ENCODE measurements at regions not wholly inside any gene's neighbourhood (a gene's known extent, or its start where the extent isn't known, plus 50 kb on each side); places are given as distances from the start of the nearest gene placed in this dataset.

DNA sequence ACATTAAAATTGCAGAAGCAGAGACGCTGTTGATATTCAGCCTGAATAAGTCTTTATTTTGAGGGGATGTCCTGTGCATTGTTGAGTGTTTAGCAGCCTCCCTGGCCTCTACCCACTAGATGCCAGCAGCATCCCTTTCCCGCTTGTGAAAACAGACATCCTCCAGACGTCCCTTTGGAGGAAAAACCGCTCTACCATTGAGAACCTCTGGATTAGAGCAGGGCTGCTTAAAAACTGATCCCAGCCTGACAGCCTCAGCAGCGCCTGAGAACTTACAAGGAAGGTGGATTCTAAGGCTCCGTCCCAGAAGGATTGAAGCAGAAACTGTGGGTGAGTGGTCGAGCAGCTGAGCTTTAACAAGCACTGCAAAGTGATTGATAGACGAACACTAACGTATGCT is 349.7 kb downstream of the CYRIA start:
- ATAC-seq, result no peak
- WGBS, 2 donors (ENCODE audit: low coverage in 1 of 2), result 53 to 80% methylated on average over 5 to 9 of the region's 9 CpGs
- no peak overlapping the region for H3K4me3 ChIP-seq
- H3K27me3 ChIP-seq, result no peaks in the 10 kb centered on the region
- H3K36me3 ChIP-seq, result no peaks in the 10 kb centered on the region
- no peaks in the 10 kb centered on the region for H3K4me1 ChIP-seq
- TF ChIP-seq, protein P1, sequence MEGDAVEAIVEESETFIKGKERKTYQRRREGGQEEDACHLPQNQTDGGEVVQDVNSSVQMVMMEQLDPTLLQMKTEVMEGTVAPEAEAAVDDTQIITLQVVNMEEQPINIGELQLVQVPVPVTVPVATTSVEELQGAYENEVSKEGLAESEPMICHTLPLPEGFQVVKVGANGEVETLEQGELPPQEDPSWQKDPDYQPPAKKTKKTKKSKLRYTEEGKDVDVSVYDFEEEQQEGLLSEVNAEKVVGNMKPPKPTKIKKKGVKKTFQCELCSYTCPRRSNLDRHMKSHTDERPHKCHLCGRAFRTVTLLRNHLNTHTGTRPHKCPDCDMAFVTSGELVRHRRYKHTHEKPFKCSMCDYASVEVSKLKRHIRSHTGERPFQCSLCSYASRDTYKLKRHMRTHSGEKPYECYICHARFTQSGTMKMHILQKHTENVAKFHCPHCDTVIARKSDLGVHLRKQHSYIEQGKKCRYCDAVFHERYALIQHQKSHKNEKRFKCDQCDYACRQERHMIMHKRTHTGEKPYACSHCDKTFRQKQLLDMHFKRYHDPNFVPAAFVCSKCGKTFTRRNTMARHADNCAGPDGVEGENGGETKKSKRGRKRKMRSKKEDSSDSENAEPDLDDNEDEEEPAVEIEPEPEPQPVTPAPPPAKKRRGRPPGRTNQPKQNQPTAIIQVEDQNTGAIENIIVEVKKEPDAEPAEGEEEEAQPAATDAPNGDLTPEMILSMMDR (IDR thresholded peaks at IDR 0.05), result no peak
- TF ChIP-seq POLR2A (IDR thresholded peaks at IDR 0.05) (no peak), POLR2AphosphoS5 (IDR thresholded peaks at IDR 0.05) (no peak)
- no peaks in the 10 kb centered on the region for H3K9me3 ChIP-seq
- no peak overlapping the region for H3K27ac ChIP-seq

DNA sequence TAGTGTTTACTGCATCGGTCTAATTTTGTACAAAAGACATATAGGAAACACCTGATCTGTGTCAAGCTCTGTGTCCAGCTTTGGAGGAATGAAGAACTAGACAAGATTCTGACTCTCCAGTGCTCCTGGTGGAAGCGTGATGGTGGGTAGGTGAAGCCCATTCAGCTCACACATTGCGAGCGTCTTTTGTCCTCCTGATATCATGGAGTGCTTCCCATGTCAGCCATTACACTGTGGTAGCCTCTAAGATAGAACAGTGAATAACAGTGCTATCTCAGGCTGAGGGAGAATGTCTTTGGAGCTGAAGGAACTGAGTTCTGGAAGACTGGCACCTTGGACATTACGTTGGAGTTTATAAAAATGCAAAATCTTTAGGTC is 350.2 kb downstream of the CYRIA start:
- ATAC-seq, result no peak
- no peak for TF ChIP-seq POLR2A (IDR thresholded peaks at IDR 0.05)
- no peak for TF ChIP-seq POLR2AphosphoS5 (IDR thresholded peaks at IDR 0.05)
- TF ChIP-seq, protein P1 (IDR thresholded peaks at IDR 0.05), result no peak
- TF ChIP-seq EP300 (IDR thresholded peaks at IDR 0.05), result no peak

DNA sequence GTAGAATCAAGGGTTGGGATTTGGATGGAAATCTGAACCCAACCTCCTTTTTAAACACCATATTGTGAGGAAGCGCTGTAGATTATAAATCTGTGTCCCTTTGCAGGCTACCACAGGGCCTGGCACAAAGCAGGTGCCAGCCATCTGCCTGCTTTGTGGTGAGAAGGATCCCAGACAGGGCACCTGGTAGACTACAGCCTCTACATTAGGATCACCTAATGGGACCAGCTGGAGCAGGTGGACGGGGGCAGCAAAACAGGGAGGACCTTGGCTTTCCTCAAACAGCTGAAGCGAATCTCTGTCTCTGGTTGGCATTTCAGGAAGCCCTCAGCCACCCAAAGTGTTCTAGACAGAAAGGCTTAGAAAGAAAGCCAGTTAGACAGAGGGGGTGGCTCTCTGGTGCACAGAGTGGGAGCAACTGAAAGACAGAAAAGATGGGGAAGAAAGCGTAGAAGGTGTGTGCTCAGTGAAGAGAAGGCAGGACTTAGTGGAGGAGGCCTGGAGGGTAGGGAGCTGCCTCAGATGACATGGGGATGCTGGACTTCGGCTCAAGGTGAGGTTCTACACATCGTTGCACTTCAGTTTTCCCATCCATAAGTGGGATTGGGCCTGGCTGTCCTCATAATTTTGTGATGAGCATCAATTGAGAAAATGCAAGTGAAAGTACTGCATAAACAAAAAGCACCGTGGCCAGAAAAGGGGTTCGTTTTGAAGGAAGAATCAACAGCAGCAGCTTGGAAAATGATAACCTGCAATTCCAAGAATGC is 350.8 kb downstream of the CYRIA start:
- Histone ChIP-seq H3K27me3 (no peaks in the 10 kb centered on the region), H3K27ac (no peak overlapping the region), H3K4me3 (no peak overlapping the region), H3K36me3 (no peaks in the 10 kb centered on the region), H3K4me1 (no peaks in the 10 kb centered on the region), H3K9me3 (no peaks in the 10 kb centered on the region)
- ATAC-seq, result no peak
- 73 to 85% methylated on average over 6 of the region's 8 CpGs for WGBS, 2 donors (ENCODE audit: low coverage in 1 of 2)
- TF ChIP-seq POLR2A (IDR thresholded peaks at IDR 0.05) (no peak), EP300 (IDR thresholded peaks at IDR 0.05) (no peak), POLR2AphosphoS5 (IDR thresholded peaks at IDR 0.05) (no peak)
- TF ChIP-seq, protein P1 (IDR thresholded peaks at IDR 0.05), result no peak

More for the DNA sequence above, 350.2 kb downstream of the CYRIA start:
- no peaks in the 10 kb centered on the region for H3K9me3 ChIP-seq
- H3K27ac ChIP-seq, result no peak overlapping the region
- no peaks in the 10 kb centered on the region for H3K27me3 ChIP-seq
- H3K36me3 ChIP-seq, result no peaks in the 10 kb centered on the region
- H3K4me1 ChIP-seq, result no peaks in the 10 kb centered on the region
- no peak overlapping the region for H3K4me3 ChIP-seq
- WGBS, 2 donors (ENCODE audit: low coverage in 1 of 2), result 62 to 71% methylated on average over 5 of the region's 5 CpGs

DNA sequence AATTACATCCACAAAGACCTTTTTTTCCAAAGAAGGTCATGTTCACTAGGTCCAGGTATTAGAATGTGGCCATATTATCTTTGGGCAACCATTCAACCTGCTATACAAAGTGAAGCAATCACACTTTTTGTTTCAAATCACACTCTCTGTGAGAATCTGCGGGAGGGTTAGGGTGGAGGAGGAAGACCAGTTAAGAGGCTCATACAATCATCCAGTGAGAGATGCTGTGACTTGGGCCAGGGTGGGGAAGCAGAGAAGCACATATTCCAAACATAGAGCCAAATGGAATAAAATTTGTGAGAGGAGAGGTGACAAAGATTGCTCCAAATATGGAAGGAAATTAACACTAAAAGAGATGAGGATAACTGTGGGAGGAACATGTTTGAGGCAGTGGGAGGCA is 351.6 kb downstream of the CYRIA start:
- H3K4me3 ChIP-seq, result no peak overlapping the region

More for the DNA sequence above, 351.6 kb downstream of the CYRIA start:
- Histone ChIP-seq H3K36me3 (no peaks in the 10 kb centered on the region), H3K27ac (no peak overlapping the region), H3K4me1 (no peaks in the 10 kb centered on the region), H3K9me3 (no peaks in the 10 kb centered on the region), H3K27me3 (no peaks in the 10 kb centered on the region)
- TF ChIP-seq POLR2AphosphoS5 (IDR thresholded peaks at IDR 0.05) (no peak), EP300 (IDR thresholded peaks at IDR 0.05) (no peak), POLR2A (IDR thresholded peaks at IDR 0.05) (no peak)
- TF ChIP-seq, protein P1 (IDR thresholded peaks at IDR 0.05), result no peak
- no peak for ATAC-seq
- WGBS, 2 donors (ENCODE audit: low coverage in 1 of 2), result 89% methylated on average over 1 of the region's 1 CpG; no CpG with 5 or more reads in 1 of the 2 donors

Measured in gastroesophageal sphincter (tissue), 4 donors.